ENCODE measurements at regions not wholly inside any gene's neighbourhood (a gene's known extent, or its start where the extent isn't known, plus 50 kb on each side); places are given as distances from the start of the nearest gene placed in this dataset.

- POLR2A ChIA-PET: no interaction called here
- TF ChIP-seq MAX (IDR thresholded peaks at IDR 0.05; ENCODE audit: insufficient read depth, insufficient read length): no peak
- no peaks in the 10 kb centered on the region for H3K4me1 ChIP-seq (ENCODE audit: control insufficient read depth, extremely low read depth, insufficient read depth, low read length)
- dilution Hi-C loops (cut with MboI; ENCODE audit: extremely low pct_ligation_motif_present, low sequenced_read_pairs): no loop called here
- no peak overlapping the region for H2AFZ ChIP-seq (ENCODE audit: low read depth, low read length)
- H3K4me2 ChIP-seq (ENCODE audit: insufficient read depth, low read length): no peak overlapping the region
- DNase-seq (ENCODE audit: low read depth, low spot score) (no peak), FAIRE-seq (no peak)
- no peak overlapping the region for H3K4me3 ChIP-seq (replicated peaks in 1 of 3; ENCODE audit: insufficient read depth in 1 of 3, low read depth in 1 of 3, low read length in 3 of 3)
- no peaks in the 10 kb centered on the region for H3K27me3 ChIP-seq (ENCODE audit: control insufficient read depth in 2 of 2, insufficient read depth in 2 of 2, low read length in 2 of 2)
- H3K36me3 ChIP-seq (ENCODE audit: control insufficient read depth in 2 of 2, extremely low read depth in 1 of 2, insufficient read depth in 2 of 2, low read length in 2 of 2): no peaks in the 10 kb centered on the region
- H3K9me1 ChIP-seq (replicated peaks; ENCODE audit: control insufficient read depth, extremely low read depth, insufficient read depth, low read length): no peaks in the 10 kb centered on the region
- H3K9me3 ChIP-seq (replicated peaks; ENCODE audit: control insufficient read depth, insufficient read depth, low read length): no peaks in the 10 kb centered on the region
- CTCF ChIA-PET: no interaction called here
- no TSS peak for BruUV-seq (replicated peaks)
- no peaks in the 10 kb centered on the region for H4K20me1 ChIP-seq (replicated peaks; ENCODE audit: control insufficient read depth, extremely low read depth, insufficient read depth, low read length)
- no peak overlapping the region for H3K9ac ChIP-seq (replicated peaks; ENCODE audit: extremely low read depth, insufficient read depth, low read length)
- no peak overlapping the region for H3K27ac ChIP-seq (ENCODE audit: insufficient read depth, low read depth, low read length)
- intact Hi-C loops (cut with micrococcal nuclease): no loop called here
- H3K79me2 ChIP-seq (ENCODE audit: control insufficient read depth, insufficient read depth, low read length): no peaks in the 10 kb centered on the region
These were observed 165.8 kb downstream of the RRAGC start for GRCh38 chr1:38693759-38694158.

GRCh38 chr1:38693031-38693430 is 166.5 kb downstream of the RRAGC start:
- H4K20me1 ChIP-seq (replicated peaks; ENCODE audit: control insufficient read depth, extremely low read depth, insufficient read depth, low read length): no peaks in the 10 kb centered on the region
- no peak overlapping the region for H3K27ac ChIP-seq (ENCODE audit: insufficient read depth, low read depth, low read length)
- no peaks in the 10 kb centered on the region for H3K9me1 ChIP-seq (replicated peaks; ENCODE audit: control insufficient read depth, extremely low read depth, insufficient read depth, low read length)
- DNase-seq (ENCODE audit: low read depth, low spot score) (no peak), FAIRE-seq (no peak)
- intact Hi-C loops (cut with micrococcal nuclease): no loop called here
- H3K79me2 ChIP-seq (ENCODE audit: control insufficient read depth, insufficient read depth, low read length): no peaks in the 10 kb centered on the region
- H3K4me1 ChIP-seq (ENCODE audit: control insufficient read depth, extremely low read depth, insufficient read depth, low read length): no peaks in the 10 kb centered on the region
- H3K27me3 ChIP-seq (ENCODE audit: control insufficient read depth in 2 of 2, insufficient read depth in 2 of 2, low read length in 2 of 2): no peaks in the 10 kb centered on the region
- no TSS peak for BruUV-seq (replicated peaks)
- no peaks in the 10 kb centered on the region for H3K36me3 ChIP-seq (ENCODE audit: control insufficient read depth in 2 of 2, extremely low read depth in 1 of 2, insufficient read depth in 2 of 2, low read length in 2 of 2)
- TF ChIP-seq GATA2 (IDR thresholded peaks at IDR 0.05; ENCODE audit: insufficient read depth, insufficient read length, low read depth, low read length): no peak
- no peak for TF ChIP-seq JUN (IDR thresholded peaks at IDR 0.05; ENCODE audit: borderline replicate concordance, insufficient read depth, insufficient read length, low read depth)
- no peak for TF ChIP-seq FOS (IDR thresholded peaks at IDR 0.05; ENCODE audit: borderline replicate concordance, insufficient read depth, low read length)
- no peak for TF ChIP-seq CTCF (IDR thresholded peaks at IDR 0.05; ENCODE audit: extremely low read depth in 1 of 2, insufficient read depth in 1 of 2, low read depth in 1 of 2, low read length in 2 of 2)
- H3K4me2 ChIP-seq (ENCODE audit: insufficient read depth, low read length): no peak overlapping the region
- H2AFZ ChIP-seq (ENCODE audit: low read depth, low read length): no peak overlapping the region
- H3K9ac ChIP-seq (replicated peaks; ENCODE audit: extremely low read depth, insufficient read depth, low read length): no peak overlapping the region
- CTCF ChIA-PET: no interaction called here
- no peak overlapping the region for H3K4me3 ChIP-seq (replicated peaks in 1 of 3; ENCODE audit: insufficient read depth in 1 of 3, low read depth in 1 of 3, low read length in 3 of 3)
- POLR2A ChIA-PET: no interaction called here
- dilution Hi-C loops (cut with MboI; ENCODE audit: extremely low pct_ligation_motif_present, low sequenced_read_pairs): no loop called here
- no peaks in the 10 kb centered on the region for H3K9me3 ChIP-seq (replicated peaks; ENCODE audit: control insufficient read depth, insufficient read depth, low read length)
